Inflammatory macrophage (primary cell): ENCODE measurements at regions not wholly inside any gene's neighbourhood (a gene's known extent, or its start where the extent isn't known, plus 50 kb on each side); places are given as distances from the start of the nearest gene placed in this dataset.

ENCODE experiments used
- DNase-seq, 2 donors: peaks; one replicate each; pipeline ENCODE4 v3.0.0-alpha.2; 2020 to 2022

DNA sequence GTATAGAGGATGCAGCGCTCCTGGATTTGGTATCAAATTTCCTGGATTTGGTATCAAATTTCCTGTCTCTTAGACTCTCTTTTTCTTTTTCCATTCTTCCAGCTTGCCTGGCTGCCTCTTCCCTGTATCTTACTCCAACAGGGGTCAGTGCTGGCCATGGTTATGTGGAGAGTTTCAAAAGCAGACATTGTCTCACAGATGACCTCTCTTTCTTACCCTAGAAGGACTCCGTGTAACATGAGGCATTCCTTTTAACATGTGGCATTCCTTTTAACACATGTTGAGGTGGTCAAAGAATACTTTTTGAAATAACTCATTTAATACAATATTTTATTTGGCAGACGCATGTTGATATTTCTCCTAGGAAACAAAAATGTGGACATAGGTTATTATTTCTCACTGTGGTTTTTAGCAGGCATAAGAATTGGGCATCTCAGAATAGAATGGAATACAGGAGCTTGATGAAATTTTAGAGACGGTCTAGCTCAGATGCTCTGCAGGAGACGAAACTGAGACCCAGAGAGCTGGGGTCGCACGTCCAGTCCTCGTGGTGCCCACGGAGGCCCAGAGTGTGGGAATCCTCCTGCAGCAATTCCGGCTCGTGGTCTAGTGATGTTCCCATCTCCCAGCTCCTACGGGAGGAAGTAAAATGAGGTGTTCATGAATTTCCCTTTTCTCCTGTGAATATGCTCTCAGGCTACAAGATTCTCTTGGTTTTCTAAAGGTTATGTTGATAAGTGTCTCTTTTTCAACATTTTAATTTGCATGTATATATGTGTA, 59.6 kb upstream of the PITRM1 start:
- DNase-seq: no peak

- no peak for DNase-seq
These were observed 57.2 kb upstream of the PITRM1 start for GRCh38 chr10:3229815-3230214.

DNA sequence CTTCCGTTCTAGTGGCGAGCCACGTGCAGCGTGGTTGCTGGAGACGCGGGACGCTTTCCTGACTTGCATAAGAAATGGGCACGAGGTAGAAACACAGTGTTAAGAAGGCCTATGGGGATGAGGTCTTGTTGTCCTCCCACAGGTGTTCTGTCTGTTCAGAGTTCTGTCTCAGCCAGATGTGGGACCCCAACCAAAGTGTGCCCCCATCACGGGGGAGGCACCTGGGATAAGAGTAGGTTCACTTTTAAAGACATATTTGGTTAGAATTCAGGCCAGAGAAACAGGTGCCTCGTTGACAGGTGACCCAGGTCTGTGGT, 56.0 kb upstream of the PITRM1 start:
- DNase-seq: no peak

- no peak for DNase-seq
These were observed 54.6 kb upstream of the PITRM1 start for GRCh38 chr10:3226960-3227744.

DNA sequence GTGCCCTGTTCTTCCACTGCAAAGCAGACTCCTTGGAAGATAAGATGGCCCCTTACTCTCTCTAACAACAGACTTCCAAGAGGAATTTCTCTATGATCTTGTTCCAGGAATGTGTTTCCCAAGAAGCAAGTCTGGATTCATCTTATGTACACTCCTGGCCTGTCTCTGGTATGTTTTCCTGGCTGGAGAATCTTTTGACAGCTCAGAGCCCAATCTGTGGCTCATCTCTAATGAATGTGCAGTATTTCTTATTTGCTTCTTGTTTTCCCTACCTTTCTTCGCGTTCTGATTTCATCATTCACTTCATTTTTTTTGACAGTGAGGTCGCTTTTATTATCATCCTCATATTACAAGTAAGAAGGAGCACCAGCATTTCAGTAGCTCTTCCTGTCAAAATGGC, 53.0 kb upstream of the PITRM1 start:
- DNase-seq: no peak

DNA sequence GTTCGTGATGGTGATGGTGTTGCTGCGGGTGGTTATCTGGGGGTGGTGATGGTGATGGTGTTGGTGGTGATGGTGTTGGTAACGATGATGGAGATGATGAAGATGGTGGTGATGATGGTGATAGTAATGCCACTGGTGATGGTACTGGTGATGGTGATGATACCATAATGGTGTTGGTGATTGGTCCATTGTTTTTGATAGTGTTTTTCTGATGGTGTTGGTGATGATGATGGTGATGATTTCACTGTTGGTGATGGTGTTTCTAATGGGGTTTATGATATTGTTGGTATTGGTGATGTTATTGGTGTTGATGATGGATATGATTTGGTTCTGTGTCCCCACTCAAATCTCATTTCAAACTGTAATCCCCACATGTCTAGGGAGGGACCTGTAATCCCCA, 51.7 kb upstream of the PITRM1 start:
- DNase-seq: no peak

DNA sequence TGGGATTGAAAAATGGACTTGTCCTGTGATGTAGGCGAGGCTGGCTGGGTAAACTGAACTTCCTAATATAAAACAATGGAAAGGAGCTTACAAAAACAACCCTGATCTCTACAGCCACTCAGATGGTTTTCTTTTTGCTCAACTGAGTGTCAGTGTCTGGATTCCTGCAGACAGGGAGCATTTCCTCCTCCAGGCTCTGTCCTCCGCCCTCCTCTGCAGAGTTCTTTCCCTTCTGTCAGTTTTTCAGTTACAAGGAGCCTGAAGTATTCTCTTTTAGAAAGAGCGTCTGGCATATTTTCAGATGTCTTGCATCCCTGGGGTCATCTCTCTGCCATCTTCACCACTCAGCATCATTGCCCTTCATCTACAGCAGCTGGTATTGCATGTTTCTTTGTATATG, 50.0 kb upstream of the PITRM1 start:
- DNase-seq: no peak
